KG1 (cell line): ENCODE measurements at regions not wholly inside any gene's neighbourhood (a gene's known extent, or its start where the extent isn't known, plus 50 kb on each side); places are given as distances from the start of the nearest gene placed in this dataset.
"Not testable (repeated sequence)": the region's sequence is repeated elsewhere in the genome, so short reads cannot be mapped to it uniquely, and the experiment has no call there.

Experiments
- DNase-seq: peaks from one replicate; lab custom pipeline; 2025; lab: John Stamatoyannopoulos, UW

GRCh38 chr2:146405402-146406309 lies 1439.2 kb upstream of the ACVR2A start:
- not testable (repeated sequence) for DNase-seq

GRCh38 chr2:146403546-146404160 lies 1441.2 kb upstream of the ACVR2A start:
- not testable (repeated sequence) for DNase-seq

GRCh38 chr2:146392631-146393030 lies 1452.2 kb upstream of the ACVR2A start:
- no peak for DNase-seq

- no peak for DNase-seq
Measured at GRCh38 chr2:146392186-146392585, 1452.6 kb upstream of the ACVR2A start.

- no peak for DNase-seq
Measured at GRCh38 chr2:146388757-146389156, 1456.1 kb upstream of the ACVR2A start.

- no peak for DNase-seq
Measured at GRCh38 chr2:146386096-146386495, 1458.7 kb upstream of the ACVR2A start.

- no peak for DNase-seq
Measured at GRCh38 chr2:146385031-146385430, 1459.8 kb upstream of the ACVR2A start.

- DNase-seq, result no peak
Measured at GRCh38 chr2:146376511-146377064, 1468.2 kb upstream of the ACVR2A start.

GRCh38 chr2:146374505-146374904 lies 1470.3 kb upstream of the ACVR2A start:
- no peak for DNase-seq

- not testable (repeated sequence) for DNase-seq
Measured at GRCh38 chr2:146371364-146371763, 1473.5 kb upstream of the ACVR2A start.

- DNase-seq, result no peak
Measured at GRCh38 chr2:146370826-146371225, 1474.0 kb upstream of the ACVR2A start.

- no peak for DNase-seq
Measured at GRCh38 chr2:146366276-146366675, 1478.6 kb upstream of the ACVR2A start.

- no peak for DNase-seq
Measured at GRCh38 chr2:146365041-146365440, 1479.8 kb upstream of the ACVR2A start.

GRCh38 chr2:146363731-146364130 lies 1481.1 kb upstream of the ACVR2A start:
- no peak for DNase-seq

GRCh38 chr2:146351689-146352088 lies 1493.1 kb upstream of the ACVR2A start:
- DNase-seq, result no peak

GRCh38 chr2:146349334-146349733 lies 1495.5 kb upstream of the ACVR2A start:
- DNase-seq, result no peak

GRCh38 chr2:146324951-146325350 lies 1519.9 kb upstream of the ACVR2A start:
- DNase-seq, result no peak

GRCh38 chr2:146323564-146323963 lies 1521.3 kb upstream of the ACVR2A start:
- DNase-seq, result no peak

GRCh38 chr2:146321175-146321574 lies 1523.7 kb upstream of the ACVR2A start:
- no peak for DNase-seq

GRCh38 chr2:146317959-146318358 lies 1526.9 kb upstream of the ACVR2A start:
- DNase-seq, result no peak

- DNase-seq, result no peak
Measured at GRCh38 chr2:146312899-146313298, 1531.9 kb upstream of the ACVR2A start.

- DNase-seq, result no peak
Measured at GRCh38 chr2:146305164-146305563, 1539.7 kb upstream of the ACVR2A start.

- no peak for DNase-seq
Measured at GRCh38 chr2:146301287-146301686, 1543.5 kb upstream of the ACVR2A start.
